Ascending aorta (tissue), 2 donors: ENCODE measurements at regions not wholly inside any gene's neighbourhood (a gene's known extent, or its start where the extent isn't known, plus 50 kb on each side); places are given as distances from the start of the nearest gene placed in this dataset.
"Not testable (repeated sequence)": the region's sequence is repeated elsewhere in the genome, so short reads cannot be mapped to it uniquely, and the experiment has no call there.

Experiments used
- DNase-seq, 2 donors: peaks; one replicate each; pipeline ENCODE4 v3.0.0-alpha.2; 2019; ENCODE audit warnings: low spot score in 2 of 2
- H3K27ac ChIP-seq, 2 donors: fragments of 200-600 bp; sonication (generic); one replicate each; pipeline ENCODE4 v1.5.1; 2016 to 2017; ENCODE audit warnings: mild to moderate bottlenecking in 1 of 2
- H3K27me3 ChIP-seq: fragments of 200-600 bp; sonication (generic); one replicate; pipeline ENCODE4 v1.5.1; 2017
- H3K36me3 ChIP-seq, 2 donors: fragments of 200-600 bp; sonication (generic); one replicate each; pipeline ENCODE4 v1.5.1; 2016
- H3K4me1 ChIP-seq, 2 donors: fragments of 200-600 bp; sonication (generic); one replicate each; pipeline ENCODE4 v1.5.1; 2016 to 2017; ENCODE audit warnings: mild to moderate bottlenecking in 1 of 2
- H3K4me3 ChIP-seq, 2 donors: fragments of 200-600 bp; sonication (generic); one replicate each; pipeline ENCODE4 v1.5.1; 2016 to 2017; ENCODE audit warnings: mild to moderate bottlenecking in 1 of 2
- H3K9me3 ChIP-seq, 2 donors: fragments of 200-600 bp; sonication (generic); one replicate each; pipeline ENCODE4 v1.5.1; 2016
- intact Hi-C: fragments of 100-400 bp; cut with DNase I; formaldehyde crosslinking; loops from one replicate; pipeline ENCODE4 v1.15.1; 2023
- TF ChIP-seq, protein P1 (sequence below), 3 experiments: fragments of 200-600 bp in 2 of 3; fragments of 450-650 bp in 1 of 3; sonication (generic) in 2 of 3; IDR thresholded peaks; one replicate each; pipeline ENCODE4 v1.5.1; 2016 to 2019; ENCODE audit warnings: antibody characterized with exemption in 3 of 3, mild to moderate bottlenecking in 1 of 3, moderate library complexity in 1 of 3

DNA sequence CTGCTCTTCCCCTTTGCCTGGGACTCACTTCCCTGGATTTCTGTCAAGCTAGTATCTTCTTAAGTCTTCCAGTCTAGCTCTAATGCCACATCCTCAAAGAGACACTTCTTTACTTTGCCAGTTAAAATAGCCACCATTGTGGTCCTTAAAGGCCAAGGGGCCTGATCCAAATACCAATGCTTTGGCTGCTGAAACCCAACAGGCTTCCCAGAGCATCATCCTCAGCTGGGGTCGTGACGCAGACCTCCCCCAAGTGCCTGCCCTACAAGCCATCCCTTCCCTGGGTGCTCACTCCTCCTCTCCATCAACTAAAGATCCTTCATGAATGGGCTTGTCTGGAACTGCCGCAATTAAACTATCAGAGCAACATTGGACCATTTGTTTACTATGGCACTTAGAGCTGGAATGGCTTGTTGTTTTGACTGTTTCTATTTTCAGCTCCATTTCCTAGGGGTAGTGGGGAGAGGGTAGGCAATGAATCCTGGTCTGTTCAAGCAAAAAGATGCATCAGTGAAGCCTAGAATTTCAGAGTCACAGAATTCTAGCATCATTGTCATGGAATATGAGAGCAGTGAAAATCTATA lies 79.6 kb upstream of the SIRPA start:
- TF ChIP-seq, protein P1, sequence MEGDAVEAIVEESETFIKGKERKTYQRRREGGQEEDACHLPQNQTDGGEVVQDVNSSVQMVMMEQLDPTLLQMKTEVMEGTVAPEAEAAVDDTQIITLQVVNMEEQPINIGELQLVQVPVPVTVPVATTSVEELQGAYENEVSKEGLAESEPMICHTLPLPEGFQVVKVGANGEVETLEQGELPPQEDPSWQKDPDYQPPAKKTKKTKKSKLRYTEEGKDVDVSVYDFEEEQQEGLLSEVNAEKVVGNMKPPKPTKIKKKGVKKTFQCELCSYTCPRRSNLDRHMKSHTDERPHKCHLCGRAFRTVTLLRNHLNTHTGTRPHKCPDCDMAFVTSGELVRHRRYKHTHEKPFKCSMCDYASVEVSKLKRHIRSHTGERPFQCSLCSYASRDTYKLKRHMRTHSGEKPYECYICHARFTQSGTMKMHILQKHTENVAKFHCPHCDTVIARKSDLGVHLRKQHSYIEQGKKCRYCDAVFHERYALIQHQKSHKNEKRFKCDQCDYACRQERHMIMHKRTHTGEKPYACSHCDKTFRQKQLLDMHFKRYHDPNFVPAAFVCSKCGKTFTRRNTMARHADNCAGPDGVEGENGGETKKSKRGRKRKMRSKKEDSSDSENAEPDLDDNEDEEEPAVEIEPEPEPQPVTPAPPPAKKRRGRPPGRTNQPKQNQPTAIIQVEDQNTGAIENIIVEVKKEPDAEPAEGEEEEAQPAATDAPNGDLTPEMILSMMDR (IDR thresholded peaks at IDR 0.05), result no peak
- no peak overlapping the region for H3K4me3 ChIP-seq
- peak overlapping the region; percentile 80 to 92 for H3K27ac ChIP-seq
- H3K27me3 ChIP-seq, result no peaks in the 10 kb centered on the region
- intact Hi-C loops, result loop anchor here (5.0 to 10.0 kb wide), 5 partner anchors 77 to 1161 kb away; partner anchors contain the start of genes FAM110A, SDCBP2 and SRXN1
- no peaks in the 10 kb centered on the region for H3K36me3 ChIP-seq
- no peaks in the 10 kb centered on the region for H3K9me3 ChIP-seq
- DNase-seq, result no peak
- peaks cover 40 to 76% of the 10 kb centered on the region in 2 donors for H3K4me1 ChIP-seq

DNA sequence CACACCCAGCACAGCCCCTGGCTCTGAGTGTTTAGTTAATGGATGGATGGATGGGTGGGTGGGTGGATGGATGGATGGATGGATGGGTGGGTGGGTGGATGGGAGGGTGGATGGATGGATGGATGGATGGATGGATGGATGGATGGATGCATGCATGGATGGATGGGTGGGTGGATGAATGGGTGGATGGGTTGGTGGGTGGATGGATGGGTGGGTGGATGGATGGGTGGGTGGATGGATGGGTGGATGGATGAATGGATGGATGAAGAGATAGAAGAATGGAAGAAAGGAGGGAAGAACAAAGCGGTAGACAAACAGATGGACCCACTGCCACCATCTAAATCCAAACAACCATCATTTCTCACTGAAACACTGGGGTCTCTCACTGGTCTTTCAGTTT lies 80.3 kb upstream of the SIRPA start:
- DNase-seq, H3K36me3 ChIP-seq, H3K9me3 ChIP-seq, H3K27me3 ChIP-seq, H3K4me3 ChIP-seq: not testable (repeated sequence)
- intact Hi-C loops, result loop anchor here (5.0 to 10.0 kb wide), 6 partner anchors 77 to 1160 kb away; partner anchors contain the start of genes FAM110A, SDCBP2 and SRXN1
- Histone ChIP-seq H3K4me1 (peaks cover 47 to 83% of the 10 kb centered on the region in 2 donors), H3K27ac (peak overlapping the region; percentile 80 to 92)

DNA sequence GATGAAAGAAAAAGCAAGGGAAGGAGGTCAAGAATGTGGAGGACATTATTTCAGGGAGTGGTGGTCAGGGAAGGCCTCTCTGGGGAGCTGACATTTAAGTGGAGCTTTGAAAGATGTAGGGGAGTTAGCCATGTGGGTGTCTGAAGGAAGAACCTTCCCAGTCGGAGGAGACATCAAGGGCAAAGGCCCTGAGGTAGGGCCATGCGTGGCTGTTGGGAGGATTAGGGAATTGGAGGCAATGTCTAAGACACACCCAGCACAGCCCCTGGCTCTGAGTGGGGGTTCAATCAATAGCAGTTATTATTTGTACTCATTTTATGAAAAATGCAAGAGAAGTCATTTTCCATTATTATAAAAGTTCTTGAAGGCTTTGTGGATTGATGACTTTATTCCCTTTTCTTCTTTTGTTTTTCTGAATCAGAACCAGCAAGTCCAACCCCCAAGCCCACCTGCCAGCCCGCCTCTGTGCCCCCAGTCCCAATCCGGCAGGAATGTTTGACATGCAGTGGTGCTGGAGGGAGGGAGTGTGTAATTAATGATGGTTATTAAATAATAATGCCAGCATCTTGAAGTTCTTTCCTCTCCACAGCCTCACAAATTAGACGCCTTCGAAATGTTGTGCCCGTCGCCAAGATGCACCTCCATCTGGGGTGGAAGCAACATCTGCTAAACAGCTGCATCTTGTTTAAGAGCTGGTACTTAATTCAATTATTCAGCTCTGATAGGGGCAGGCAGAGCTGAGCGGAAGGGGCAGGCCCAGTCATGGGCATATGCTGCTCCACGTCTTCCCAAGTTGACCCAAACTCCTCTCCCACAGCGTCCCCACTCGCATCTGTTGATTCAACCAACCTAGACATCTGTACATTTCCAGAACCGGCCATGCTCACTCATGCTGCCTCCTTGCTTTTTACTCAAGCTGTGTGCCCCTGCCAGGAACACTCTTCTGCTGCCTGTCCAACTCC lies 81.3 kb upstream of the SIRPA start:
- TF ChIP-seq, protein P1 (IDR thresholded peaks at IDR 0.05), result no peak
- H3K4me1 ChIP-seq, result peaks cover 54 to 89% of the 10 kb centered on the region in 2 donors
- intact Hi-C loops, result loop anchor here (5.0 to 10.0 kb wide), 5 partner anchors 118 to 1159 kb away; partner anchors contain the start of genes FAM110A, SDCBP2 and SRXN1
- no peaks in the 10 kb centered on the region for H3K36me3 ChIP-seq
- H3K27ac ChIP-seq, result peak overlapping the region; percentile 80 to 92
- DNase-seq, result no peak
- H3K9me3 ChIP-seq, result no peaks in the 10 kb centered on the region
- H3K27me3 ChIP-seq, result no peaks in the 10 kb centered on the region
- no peak overlapping the region for H3K4me3 ChIP-seq

DNA sequence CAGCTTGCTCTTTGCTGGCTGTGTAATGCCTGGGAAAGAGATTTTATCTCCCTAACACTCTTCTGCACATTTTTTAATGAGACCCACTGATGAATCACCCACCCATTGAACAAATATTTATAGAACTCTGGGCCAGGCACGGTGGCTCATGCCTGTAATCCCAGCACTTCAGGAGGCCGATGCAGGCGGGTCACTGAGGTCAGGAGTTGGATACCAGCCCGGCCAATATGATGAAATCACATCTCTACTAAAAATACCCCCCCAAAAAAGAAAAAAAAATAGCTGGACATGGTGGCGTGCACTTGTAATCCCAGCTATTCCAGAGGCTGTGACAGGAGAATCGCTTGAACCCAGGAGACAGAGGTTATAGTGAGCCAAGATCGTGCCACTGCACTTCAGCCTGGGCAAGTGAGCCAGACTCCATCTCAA lies 82.1 kb upstream of the SIRPA start:
- Histone ChIP-seq H3K27me3 (no peaks in the 10 kb centered on the region), H3K27ac (peak overlapping the region; percentile 80 to 92), H3K4me3 (no peak overlapping the region), H3K9me3 (no peaks in the 10 kb centered on the region), H3K36me3 (no peaks in the 10 kb centered on the region), H3K4me1 (peaks cover 54 to 86% of the 10 kb centered on the region in 2 donors)
- intact Hi-C loops, result loop anchor here (5.0 to 10.0 kb wide), 5 partner anchors 119 to 1158 kb away; partner anchors contain the start of genes FAM110A, SDCBP2 and SRXN1
- TF ChIP-seq, protein P1 (IDR thresholded peaks at IDR 0.05), result no peak
- peak; percentile 59 to 95 for DNase-seq

DNA sequence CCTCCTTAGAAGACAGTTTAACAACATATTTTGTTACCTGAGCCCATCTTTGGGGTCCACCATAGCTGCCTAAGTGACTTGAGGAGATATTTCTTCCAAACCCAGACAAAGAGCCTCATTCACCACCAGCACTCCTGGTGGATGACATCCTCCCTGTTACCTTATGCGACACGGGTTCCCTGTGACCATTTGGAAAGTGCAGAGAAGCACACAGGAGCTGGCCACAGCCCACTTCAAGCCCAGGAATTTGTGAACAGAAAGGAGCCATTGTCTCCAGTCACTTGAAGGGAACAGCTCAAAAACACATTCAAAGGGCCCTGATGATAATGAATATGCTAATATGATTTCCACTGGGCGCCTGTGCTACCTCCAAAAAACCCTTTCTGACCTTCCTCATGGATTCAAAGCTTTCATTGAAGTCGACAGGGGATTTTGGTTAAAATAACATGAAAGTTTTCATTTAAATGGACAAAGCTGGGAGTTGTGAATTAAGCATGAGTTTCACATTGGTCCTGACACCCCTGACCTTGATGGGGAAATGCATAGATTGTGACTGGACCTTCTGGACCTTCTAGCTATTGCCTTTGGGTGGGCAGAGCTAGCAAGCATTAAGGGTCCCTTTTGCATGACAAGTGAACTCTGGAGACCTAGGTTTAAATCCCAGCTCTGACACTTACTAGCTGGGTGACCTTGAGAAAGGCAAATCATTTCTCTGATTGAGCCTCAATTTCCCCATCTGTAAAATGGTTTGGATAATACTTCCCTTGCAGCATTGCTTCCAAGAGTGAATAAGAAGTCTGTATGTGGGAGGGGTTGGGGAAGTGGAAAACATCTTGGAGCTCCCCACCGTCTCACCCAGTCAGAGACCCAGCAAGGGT lies 83.3 kb upstream of the SIRPA start:
- no peaks in the 10 kb centered on the region for H3K27me3 ChIP-seq
- no peaks in the 10 kb centered on the region for H3K9me3 ChIP-seq
- no peak overlapping the region for H3K4me3 ChIP-seq
- DNase-seq, result no peak
- TF ChIP-seq, protein P1 (IDR thresholded peaks at IDR 0.05), result no peak
- peak overlapping the region; percentile 75 to 76 for H3K27ac ChIP-seq
- peaks cover 46 to 73% of the 10 kb centered on the region in 2 donors for H3K4me1 ChIP-seq
- H3K36me3 ChIP-seq, result no peaks in the 10 kb centered on the region
- intact Hi-C loops, result loop anchor here (5.0 to 10.0 kb wide), 5 partner anchors 120 to 1157 kb away; partner anchors contain the start of genes FAM110A, SDCBP2 and SRXN1
